Suppressor macrophage (primary cell): ENCODE measurements at regions not wholly inside any gene's neighbourhood (a gene's known extent, or its start where the extent isn't known, plus 50 kb on each side); places are given as distances from the start of the nearest gene placed in this dataset.
"Not testable (repeated sequence)": the region's sequence is repeated elsewhere in the genome, so short reads cannot be mapped to it uniquely, and the experiment has no call there.

Experiments
- DNase-seq, 4 experiments: peaks; one replicate each; pipeline ENCODE4 v3.0.0-alpha.2; 2020 to 2022

- no peak for DNase-seq
Measured at GRCh38 chr6:141445928-141446628, 686.6 kb upstream of the GJE1 start.

GRCh38 chr6:141443668-141444289 is 688.9 kb upstream of the GJE1 start:
- no peak for DNase-seq

GRCh38 chr6:141443032-141443431 is 689.7 kb upstream of the GJE1 start:
- DNase-seq, result no peak

- DNase-seq, result no peak
Measured at GRCh38 chr6:141439513-141439912, 693.2 kb upstream of the GJE1 start.

- no peak for DNase-seq
Measured at GRCh38 chr6:141437685-141438084, 695.0 kb upstream of the GJE1 start.

GRCh38 chr6:141437011-141437410 is 695.7 kb upstream of the GJE1 start:
- DNase-seq, result no peak

- no peak for DNase-seq
Measured at GRCh38 chr6:141426400-141426980, 706.2 kb upstream of the GJE1 start.

- DNase-seq, result no peak
Measured at GRCh38 chr6:141421378-141421777, 711.3 kb upstream of the GJE1 start.

GRCh38 chr6:141418076-141418475 is 714.6 kb upstream of the GJE1 start:
- DNase-seq, result no peak

GRCh38 chr6:141415896-141416295 is 716.8 kb upstream of the GJE1 start:
- DNase-seq, result no peak

GRCh38 chr6:141413196-141413595 is 719.5 kb upstream of the GJE1 start:
- DNase-seq, result no peak

- DNase-seq, result no peak
Measured at GRCh38 chr6:141406761-141407160, 726.0 kb upstream of the GJE1 start.

GRCh38 chr6:141403827-141404226 is 728.9 kb upstream of the GJE1 start:
- DNase-seq, result no peak

- no peak for DNase-seq
Measured at GRCh38 chr6:141403103-141403502, 729.6 kb upstream of the GJE1 start.

GRCh38 chr6:141402489-141402888 is 730.2 kb upstream of the GJE1 start:
- no peak for DNase-seq

GRCh38 chr6:141401851-141402250 is 730.9 kb upstream of the GJE1 start:
- no peak for DNase-seq

- no peak for DNase-seq
Measured at GRCh38 chr6:141401168-141401567, 731.6 kb upstream of the GJE1 start.

- DNase-seq, result no peak
Measured at GRCh38 chr6:141398949-141399348, 733.8 kb upstream of the GJE1 start.

GRCh38 chr6:141395443-141396008 is 737.2 kb upstream of the GJE1 start:
- no peak for DNase-seq

- no peak for DNase-seq
Measured at GRCh38 chr6:141394565-141395051, 738.1 kb upstream of the GJE1 start.

- no peak for DNase-seq
Measured at GRCh38 chr6:141394125-141394536, 738.6 kb upstream of the GJE1 start.

GRCh38 chr6:141393405-141394124 is 739.2 kb upstream of the GJE1 start:
- DNase-seq, result no peak

- not testable (repeated sequence) for DNase-seq
Measured at GRCh38 chr6:141391135-141391534, 741.6 kb upstream of the GJE1 start.
